HUES6 (cell line): ENCODE measurements at regions not wholly inside any gene's neighbourhood (a gene's known extent, or its start where the extent isn't known, plus 50 kb on each side); places are given as distances from the start of the nearest gene placed in this dataset.

Experiments used
- H3K27ac ChIP-seq: 2 replicates; pipeline ENCODE4 v1.7.0; 2013; ENCODE audit warnings: low read depth, mild to moderate bottlenecking, low read length, inconsistent platforms
- H3K27me3 ChIP-seq: 2 replicates; pipeline ENCODE4 v1.6.1; 2013; ENCODE audit warnings: low read length; ENCODE audit not compliant: control insufficient read depth, insufficient read depth
- H3K36me3 ChIP-seq: 2 replicates; pipeline ENCODE4 v1.6.1; 2013; ENCODE audit warnings: low read length; ENCODE audit not compliant: control insufficient read depth, insufficient read depth
- H3K4me1 ChIP-seq: 2 replicates; pipeline ENCODE4 v1.6.1; 2013; ENCODE audit warnings: low read length; ENCODE audit not compliant: control insufficient read depth, insufficient read depth
- H3K4me3 ChIP-seq: 2 replicates; pipeline ENCODE4 v1.5.1; 2013; ENCODE audit warnings: low read depth, low read length
- H3K9ac ChIP-seq: one replicate; pipeline ENCODE4 v1.6.1; 2013; ENCODE audit warnings: mild to moderate bottlenecking, low read length
- H3K9me3 ChIP-seq: 2 replicates; pipeline ENCODE4 v1.6.1; 2013; ENCODE audit warnings: low read depth, low read length; ENCODE audit not compliant: control insufficient read depth, insufficient read depth

DNA sequence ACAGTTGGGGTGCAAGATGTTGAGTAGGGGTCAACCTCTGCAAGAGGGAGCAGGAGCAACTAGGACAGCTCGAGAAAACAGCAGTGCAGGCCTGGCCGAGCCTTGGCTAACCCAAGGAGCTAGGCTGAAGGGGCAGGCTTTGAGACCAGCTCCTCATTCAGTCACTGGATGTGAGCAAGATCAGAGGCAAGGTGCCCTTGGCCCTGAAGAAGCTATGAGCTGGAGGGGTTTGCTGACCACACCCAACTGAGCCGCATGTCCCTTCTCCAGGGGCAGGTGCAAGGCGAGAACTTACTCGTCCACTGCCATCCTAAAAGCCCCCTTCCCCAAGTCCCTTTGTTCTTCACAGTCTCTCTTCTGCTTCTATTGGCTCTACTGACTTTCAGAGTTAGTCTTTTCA lies 126.1 kb upstream of the UBL3 start:
- H3K27ac ChIP-seq = no peak overlapping the region
- H3K36me3 ChIP-seq = no peaks in the 10 kb centered on the region
- H3K9ac ChIP-seq = no peak overlapping the region
- H3K9me3 ChIP-seq = peaks cover 15% of the 10 kb centered on the region
- no peaks in the 10 kb centered on the region for H3K27me3 ChIP-seq
- H3K4me1 ChIP-seq = no peaks in the 10 kb centered on the region
- no peak overlapping the region for H3K4me3 ChIP-seq

DNA sequence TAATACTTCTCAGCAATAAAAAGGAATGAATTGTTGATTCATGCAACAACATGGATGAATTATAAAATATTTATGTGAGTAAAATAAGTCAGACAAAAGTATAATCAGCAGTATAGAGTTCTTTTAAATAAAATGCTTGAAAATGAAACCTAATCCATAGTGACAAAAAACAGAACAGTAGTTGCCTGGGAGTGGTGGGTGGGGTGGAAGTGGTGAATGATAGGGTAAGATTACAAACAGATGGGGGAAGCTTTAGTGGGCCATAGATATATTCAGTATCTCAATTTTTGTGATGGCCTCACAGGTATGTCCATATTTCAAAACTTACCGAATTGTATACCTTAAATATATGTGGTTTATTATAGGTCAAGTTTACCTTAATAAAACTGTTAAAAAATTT lies 124.9 kb upstream of the UBL3 start:
- no peak overlapping the region for H3K27ac ChIP-seq

DNA sequence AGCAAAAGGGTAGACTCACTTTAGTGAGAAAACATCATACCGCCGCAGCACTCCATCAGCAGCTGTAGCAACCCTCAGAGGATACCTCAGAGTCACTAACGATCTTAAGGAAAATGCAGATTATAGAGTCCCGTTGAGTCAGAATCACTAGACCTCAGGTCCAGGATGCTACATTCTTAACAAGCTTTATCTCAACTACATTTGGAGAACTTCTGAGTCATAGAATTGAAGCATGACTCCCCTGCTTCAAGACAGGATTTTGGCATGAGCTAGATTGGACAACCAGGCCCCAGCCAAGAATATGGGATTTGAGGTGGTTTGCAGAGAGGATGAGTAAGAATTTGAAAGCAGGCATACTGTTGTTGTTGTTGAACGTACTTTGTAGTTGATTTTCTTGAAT lies 118.9 kb upstream of the UBL3 start:
- Histone ChIP-seq H3K4me3 (no peak overlapping the region), H3K9me3 (peaks cover 25% of the 10 kb centered on the region)

More for the DNA sequence above, 124.9 kb upstream of the UBL3 start:
- H3K4me3 ChIP-seq = no peak overlapping the region
- no peaks in the 10 kb centered on the region for H3K4me1 ChIP-seq
- no peaks in the 10 kb centered on the region for H3K36me3 ChIP-seq
- H3K9me3 ChIP-seq = peaks cover 2% of the 10 kb centered on the region; the same call in 1 of the 2 replicates
- H3K27me3 ChIP-seq = no peaks in the 10 kb centered on the region
- H3K9ac ChIP-seq = no peak overlapping the region

DNA sequence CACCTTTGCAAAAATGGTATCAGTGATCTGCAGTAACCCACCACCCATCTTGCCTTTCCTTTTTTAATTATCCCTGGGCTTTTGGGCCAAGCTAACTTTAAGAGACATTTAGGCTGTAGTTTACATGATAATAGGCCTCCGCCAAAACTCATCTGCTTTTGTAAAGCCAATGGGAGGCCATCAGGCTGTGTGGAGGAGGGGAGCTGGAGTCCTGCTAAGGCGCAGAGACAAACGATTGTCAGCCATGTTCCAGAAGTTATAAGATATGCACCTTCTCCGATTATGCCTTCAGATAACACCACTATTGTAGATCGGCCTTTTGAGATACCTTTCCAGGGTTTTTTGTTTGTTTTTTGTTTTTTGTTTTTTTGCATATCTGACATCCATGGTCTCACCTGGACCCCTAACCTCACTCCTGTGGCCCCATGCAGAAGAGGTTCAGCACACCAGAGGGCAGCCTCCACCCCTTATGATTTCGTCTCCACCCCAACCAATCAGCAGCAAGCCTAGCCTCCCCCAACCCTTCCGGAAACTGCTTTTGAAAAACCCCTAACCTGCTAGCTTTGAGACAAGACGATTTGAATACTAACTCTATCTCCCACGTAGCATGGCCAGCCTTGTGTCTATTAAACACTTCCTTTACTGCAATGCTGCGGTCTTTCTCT lies 113.9 kb upstream of the UBL3 start:
- H3K9me3 ChIP-seq = peaks cover 25% of the 10 kb centered on the region
- peaks cover 20% of the 10 kb centered on the region for H3K4me1 ChIP-seq
- peak overlapping the region; percentile 56 for H3K9ac ChIP-seq
- peak overlapping the region; percentile 37 for H3K4me3 ChIP-seq
- H3K36me3 ChIP-seq = no peaks in the 10 kb centered on the region
- peak overlapping the region; percentile 82 for H3K27ac ChIP-seq
- no peaks in the 10 kb centered on the region for H3K27me3 ChIP-seq

More for the DNA sequence above, 118.9 kb upstream of the UBL3 start:
- no peaks in the 10 kb centered on the region for H3K36me3 ChIP-seq
- no peak overlapping the region for H3K27ac ChIP-seq
- H3K27me3 ChIP-seq = no peaks in the 10 kb centered on the region
- no peak overlapping the region for H3K9ac ChIP-seq
- H3K4me1 ChIP-seq = peaks cover 10% of the 10 kb centered on the region

DNA sequence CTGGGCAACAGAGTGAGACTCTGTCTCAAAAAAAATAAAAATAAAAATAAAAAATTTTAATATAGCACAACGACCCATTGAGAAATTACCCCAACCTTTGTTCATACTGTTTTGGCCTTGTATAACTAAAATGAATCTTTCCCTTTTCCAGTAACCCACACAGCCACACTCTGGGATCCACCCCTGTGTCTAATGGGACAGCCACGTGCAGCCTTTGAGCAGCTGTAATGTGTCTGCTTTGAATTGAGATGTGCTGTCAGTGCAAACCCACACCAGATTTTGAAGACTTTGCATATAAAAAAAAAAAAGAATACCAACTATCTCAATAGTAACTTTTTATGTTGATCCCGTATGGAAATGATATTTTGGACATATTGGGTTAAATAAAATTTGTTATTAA lies 112.7 kb upstream of the UBL3 start:
- Histone ChIP-seq H3K36me3 (no peaks in the 10 kb centered on the region), H3K9ac (no peak overlapping the region), H3K27ac (no peak overlapping the region), H3K9me3 (peaks cover 21% of the 10 kb centered on the region), H3K27me3 (no peaks in the 10 kb centered on the region), H3K4me3 (no peak overlapping the region), H3K4me1 (peaks cover 32% of the 10 kb centered on the region)

DNA sequence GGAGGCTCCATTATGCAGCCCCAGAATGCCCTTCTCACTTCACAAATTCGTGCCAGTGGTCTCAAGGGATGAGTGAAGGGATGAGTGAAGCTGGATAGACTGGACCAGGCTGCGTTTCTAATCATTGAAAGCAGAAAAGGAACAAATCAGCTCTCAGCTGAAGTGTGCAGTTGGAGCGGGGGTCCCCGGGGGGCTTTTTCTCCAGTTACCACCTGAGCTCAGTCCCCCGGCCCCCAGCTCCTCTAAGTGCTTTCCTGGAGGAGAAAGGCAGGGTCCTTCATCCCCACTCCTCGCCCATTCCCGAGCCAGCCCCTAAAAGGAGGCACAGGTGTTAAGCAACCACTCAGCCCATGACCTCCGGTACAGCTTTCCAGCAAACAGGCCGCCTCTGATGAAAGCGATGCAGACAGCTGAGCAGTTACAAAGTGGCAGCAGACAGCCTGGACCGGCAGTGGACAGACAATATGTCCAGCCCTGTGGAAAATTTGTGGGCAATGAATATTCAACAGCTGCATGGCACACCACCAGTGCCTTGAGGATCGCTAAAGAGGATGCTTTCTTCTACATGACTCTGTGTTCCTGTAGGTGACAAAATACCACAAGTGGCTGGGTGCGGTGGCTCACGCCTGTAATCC lies 110.7 kb upstream of the UBL3 start:
- Histone ChIP-seq H3K4me1 (peaks cover 49% of the 10 kb centered on the region), H3K27ac (no peak overlapping the region), H3K9ac (no peak overlapping the region), H3K36me3 (no peaks in the 10 kb centered on the region), H3K9me3 (peaks cover 6% of the 10 kb centered on the region), H3K4me3 (no peak overlapping the region), H3K27me3 (no peaks in the 10 kb centered on the region)

DNA sequence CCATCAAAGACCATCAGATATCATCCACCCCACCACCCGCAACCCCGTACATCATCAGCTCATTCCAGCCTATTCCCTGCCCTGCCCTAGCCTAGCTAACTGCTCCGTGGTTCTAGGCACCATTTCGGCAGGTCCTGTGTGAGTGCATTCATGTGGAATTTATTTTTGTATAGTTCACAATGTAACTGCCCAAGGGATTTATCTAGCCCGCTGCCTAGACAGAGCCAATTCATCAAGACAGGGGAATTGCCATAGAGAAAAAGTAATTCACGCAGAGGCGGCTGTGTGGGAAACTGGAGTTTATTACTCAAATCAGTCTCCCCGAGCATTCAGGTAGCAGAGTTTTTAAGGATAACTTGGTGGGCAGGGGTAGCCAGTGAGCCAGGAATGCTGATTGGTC lies 109.2 kb upstream of the UBL3 start:
- Histone ChIP-seq H3K36me3 (no peaks in the 10 kb centered on the region), H3K9me3 (no peaks in the 10 kb centered on the region), H3K4me3 (no peak overlapping the region), H3K4me1 (peaks cover 42% of the 10 kb centered on the region), H3K27me3 (no peaks in the 10 kb centered on the region), H3K9ac (no peak overlapping the region), H3K27ac (no peak overlapping the region)

DNA sequence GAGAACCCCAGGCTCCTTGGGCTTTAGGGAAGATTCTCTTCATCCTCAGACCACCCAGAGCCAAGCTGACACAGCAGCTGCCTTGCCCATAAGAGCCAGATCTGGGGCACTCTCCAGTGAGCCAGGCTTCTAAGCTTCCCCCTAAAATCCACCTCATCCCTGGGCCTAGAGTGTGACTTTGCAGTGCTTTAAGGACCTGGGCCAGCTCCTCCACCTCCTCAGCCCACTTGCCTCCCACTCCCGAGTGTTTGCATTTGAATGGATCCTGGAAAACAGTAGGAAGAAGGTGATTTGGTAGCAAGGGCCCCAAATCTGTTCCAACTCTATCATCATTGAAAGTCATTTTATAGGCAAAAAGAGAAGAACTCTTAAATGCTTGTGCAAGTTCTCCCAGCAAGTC lies 108.7 kb upstream of the UBL3 start:
- no peaks in the 10 kb centered on the region for H3K36me3 ChIP-seq
- H3K9me3 ChIP-seq = no peaks in the 10 kb centered on the region
- H3K9ac ChIP-seq = no peak overlapping the region
- no peak overlapping the region for H3K27ac ChIP-seq
- H3K4me3 ChIP-seq = no peak overlapping the region
- H3K27me3 ChIP-seq = no peaks in the 10 kb centered on the region
- peaks cover 38% of the 10 kb centered on the region for H3K4me1 ChIP-seq

DNA sequence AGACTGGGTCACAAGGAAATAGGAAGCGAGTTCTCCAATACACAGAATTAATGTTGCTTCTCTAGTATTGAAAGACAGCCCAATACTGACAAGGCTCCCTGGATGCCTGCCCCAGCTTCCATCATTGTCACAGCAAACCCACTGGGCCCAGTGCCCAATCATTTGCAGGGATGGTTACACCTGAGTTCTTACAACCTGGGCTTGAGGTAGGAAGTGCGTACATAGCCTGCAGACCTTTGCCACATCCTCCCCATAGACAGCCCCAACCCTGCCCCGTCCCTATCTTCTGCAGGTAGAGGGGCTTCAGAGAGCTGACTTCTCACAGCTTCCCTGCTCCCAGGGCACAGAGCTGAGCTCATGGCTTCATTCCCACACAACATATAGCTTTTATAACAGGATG lies 108.1 kb upstream of the UBL3 start:
- Histone ChIP-seq H3K27me3 (no peaks in the 10 kb centered on the region), H3K9ac (no peak overlapping the region), H3K4me1 (peaks cover 32% of the 10 kb centered on the region), H3K9me3 (no peaks in the 10 kb centered on the region), H3K4me3 (no peak overlapping the region), H3K27ac (no peak overlapping the region), H3K36me3 (no peaks in the 10 kb centered on the region)

DNA sequence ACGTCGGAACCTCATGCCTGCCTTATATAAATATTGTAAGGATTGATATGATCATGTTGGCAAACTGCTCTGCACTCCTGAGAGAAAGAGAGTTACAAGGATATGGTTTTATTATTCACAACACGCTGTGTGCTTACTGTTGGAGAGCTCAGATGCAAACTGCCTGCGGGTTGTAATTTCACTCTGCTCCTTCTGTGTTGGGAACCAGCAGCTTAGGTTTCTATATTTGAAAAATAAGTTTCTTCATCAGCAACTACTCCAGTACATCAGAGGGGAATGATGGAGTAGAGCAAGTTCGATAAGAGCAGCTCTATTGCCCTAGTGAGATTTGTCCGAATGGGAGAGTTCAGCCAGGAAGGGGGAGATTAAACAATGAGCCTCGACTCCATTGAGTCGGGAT lies 106.9 kb upstream of the UBL3 start:
- H3K4me1 ChIP-seq = peaks cover 32% of the 10 kb centered on the region
- no peaks in the 10 kb centered on the region for H3K27me3 ChIP-seq
- H3K4me3 ChIP-seq = no peak overlapping the region
- no peaks in the 10 kb centered on the region for H3K36me3 ChIP-seq
- H3K9ac ChIP-seq = no peak overlapping the region
- H3K9me3 ChIP-seq = no peaks in the 10 kb centered on the region
- no peak overlapping the region for H3K27ac ChIP-seq

DNA sequence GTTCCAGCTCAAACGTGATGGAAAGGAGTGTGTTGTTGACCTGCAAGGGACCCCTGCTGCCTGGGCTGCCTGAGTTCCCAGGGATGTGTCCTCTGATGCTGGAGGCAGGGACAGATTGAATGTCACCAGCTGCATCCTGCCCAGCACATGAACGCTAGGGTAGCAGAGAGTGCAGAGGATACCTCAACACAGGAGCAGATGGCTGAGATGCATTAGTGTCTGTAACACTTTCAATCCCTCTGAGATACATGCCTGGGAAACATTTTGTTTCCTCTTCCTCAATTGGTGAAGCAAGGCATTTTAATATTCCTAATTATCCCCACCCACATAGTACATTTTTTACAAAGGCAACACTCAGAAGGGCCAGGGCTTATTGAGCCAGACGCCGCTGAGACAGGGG lies 106.4 kb upstream of the UBL3 start:
- H3K27ac ChIP-seq = no peak overlapping the region
- no peaks in the 10 kb centered on the region for H3K9me3 ChIP-seq
- H3K4me3 ChIP-seq = no peak overlapping the region

More for the DNA sequence above, 106.4 kb upstream of the UBL3 start:
- Histone ChIP-seq H3K9ac (no peak overlapping the region), H3K36me3 (no peaks in the 10 kb centered on the region), H3K4me1 (peaks cover 32% of the 10 kb centered on the region), H3K27me3 (no peaks in the 10 kb centered on the region)
